ENCODE measurements at regions not wholly inside any gene's neighbourhood (a gene's known extent, or its start where the extent isn't known, plus 50 kb on each side); places are given as distances from the start of the nearest gene placed in this dataset.
"Not testable (repeated sequence)": the region's sequence is repeated elsewhere in the genome, so short reads cannot be mapped to it uniquely, and the experiment has no call there.

- H3K36me3 ChIP-seq (ENCODE audit: insufficient read depth); H3K4me1 ChIP-seq (ENCODE audit: low read depth, poor library complexity, severe bottlenecking); H3K27ac ChIP-seq; H3K79me2 ChIP-seq (ENCODE audit: insufficient read depth, low read depth); H2AFZ ChIP-seq (ENCODE audit: low read depth); H3K9ac ChIP-seq; H3K27me3 ChIP-seq (ENCODE audit: insufficient read depth, low read depth); H4K20me1 ChIP-seq (ENCODE audit: insufficient read depth); H3K4me3 ChIP-seq (IDR thresholded peaks at IDR 0.05; ENCODE audit: insufficient read depth, low read depth, low read length); H3K4me2 ChIP-seq: not testable (repeated sequence)
Observed at GRCh38 chr6:21282360-21282759, 311.2 kb upstream of the SOX4 start.

- no peaks in the 10 kb centered on the region for H3K27me3 ChIP-seq (ENCODE audit: insufficient read depth, low read depth)
- no peak overlapping the region for H2AFZ ChIP-seq (ENCODE audit: low read depth)
- H3K4me3 ChIP-seq (IDR thresholded peaks at IDR 0.05; ENCODE audit: insufficient read depth, low read depth, low read length) = no peak overlapping the region
- no peaks in the 10 kb centered on the region for H3K36me3 ChIP-seq (ENCODE audit: insufficient read depth)
- H3K9ac ChIP-seq = no peak overlapping the region
- H3K27ac ChIP-seq = no peak overlapping the region
- H3K4me1 ChIP-seq (ENCODE audit: low read depth, poor library complexity, severe bottlenecking) = no peaks in the 10 kb centered on the region
- no peak overlapping the region for H3K4me2 ChIP-seq
- TF ChIP-seq CTCF (conservative IDR thresholded peaks at IDR 0.05; ENCODE audit: low read depth, low read length) = no peak
- no peaks in the 10 kb centered on the region for H4K20me1 ChIP-seq (ENCODE audit: insufficient read depth)
- no peaks in the 10 kb centered on the region for H3K79me2 ChIP-seq (ENCODE audit: insufficient read depth, low read depth)
Observed at GRCh38 chr6:21284166-21284565, 309.4 kb upstream of the SOX4 start.

- Histone ChIP-seq H3K36me3 (ENCODE audit: insufficient read depth) (no peaks in the 10 kb centered on the region), H3K27me3 (ENCODE audit: insufficient read depth, low read depth) (no peaks in the 10 kb centered on the region), H3K4me1 (ENCODE audit: low read depth, poor library complexity, severe bottlenecking) (no peaks in the 10 kb centered on the region), H2AFZ (ENCODE audit: low read depth) (no peak overlapping the region), H3K27ac (no peak overlapping the region), H4K20me1 (ENCODE audit: insufficient read depth) (no peaks in the 10 kb centered on the region), H3K79me2 (ENCODE audit: insufficient read depth, low read depth) (no peaks in the 10 kb centered on the region), H3K4me3 (IDR thresholded peaks at IDR 0.05; ENCODE audit: insufficient read depth, low read depth, low read length) (no peak overlapping the region), H3K4me2 (no peak overlapping the region), H3K9ac (no peak overlapping the region)
- no peak for TF ChIP-seq CTCF (conservative IDR thresholded peaks at IDR 0.05; ENCODE audit: low read depth, low read length)
Observed at GRCh38 chr6:21284706-21285105, 308.8 kb upstream of the SOX4 start.

- Histone ChIP-seq H2AFZ (ENCODE audit: low read depth) (no peak overlapping the region), H3K9ac (no peak overlapping the region), H4K20me1 (ENCODE audit: insufficient read depth) (no peaks in the 10 kb centered on the region), H3K27me3 (ENCODE audit: insufficient read depth, low read depth) (no peaks in the 10 kb centered on the region), H3K4me2 (no peak overlapping the region), H3K27ac (no peak overlapping the region), H3K4me3 (IDR thresholded peaks at IDR 0.05; ENCODE audit: insufficient read depth, low read depth, low read length) (no peak overlapping the region), H3K4me1 (ENCODE audit: low read depth, poor library complexity, severe bottlenecking) (no peaks in the 10 kb centered on the region), H3K36me3 (ENCODE audit: insufficient read depth) (no peaks in the 10 kb centered on the region), H3K79me2 (ENCODE audit: insufficient read depth, low read depth) (no peaks in the 10 kb centered on the region)
- TF ChIP-seq CTCF (conservative IDR thresholded peaks at IDR 0.05; ENCODE audit: low read depth, low read length) = no peak
Observed at GRCh38 chr6:21294144-21294543, 299.4 kb upstream of the SOX4 start.

- no peak overlapping the region for H2AFZ ChIP-seq (ENCODE audit: low read depth)
- no peaks in the 10 kb centered on the region for H3K79me2 ChIP-seq (ENCODE audit: insufficient read depth, low read depth)
- no peak overlapping the region for H3K4me3 ChIP-seq (IDR thresholded peaks at IDR 0.05; ENCODE audit: insufficient read depth, low read depth, low read length)
- H4K20me1 ChIP-seq (ENCODE audit: insufficient read depth) = no peaks in the 10 kb centered on the region
- H3K4me2 ChIP-seq = no peak overlapping the region
- no peak overlapping the region for H3K9ac ChIP-seq
- TF ChIP-seq CTCF (conservative IDR thresholded peaks at IDR 0.05; ENCODE audit: low read depth, low read length) = no peak
- no peaks in the 10 kb centered on the region for H3K27me3 ChIP-seq (ENCODE audit: insufficient read depth, low read depth)
- no peak overlapping the region for H3K27ac ChIP-seq
- no peaks in the 10 kb centered on the region for H3K4me1 ChIP-seq (ENCODE audit: low read depth, poor library complexity, severe bottlenecking)
- H3K36me3 ChIP-seq (ENCODE audit: insufficient read depth) = no peaks in the 10 kb centered on the region
Observed at GRCh38 chr6:21295506-21296240, 297.9 kb upstream of the SOX4 start.

Data from KMS-11 (cell line).